HEK293 (cell line): ENCODE measurements at regions not wholly inside any gene's neighbourhood (a gene's known extent, or its start where the extent isn't known, plus 50 kb on each side); places are given as distances from the start of the nearest gene placed in this dataset.

Source experiments
- CTCF ChIA-PET: fragments of 350-600 bp; formaldehyde crosslinking; extraction: SDS; loops from one replicate; lab custom pipeline; 2021; ENCODE audit warnings: antibody characterized with exemption; lab: Yijun Ruan, JAX
- POLR2A ChIA-PET: fragments of 300-600 bp; formaldehyde crosslinking; extraction: SDS; loops from one replicate; lab custom pipeline; 2020; ENCODE audit warnings: antibody characterized with exemption, inconsistent platforms; lab: Yijun Ruan, JAX
- H3K27ac ChIP-seq: fragments of 200-500 bp; sonication (Bioruptor generic); 2 replicates; pipeline ENCODE4 v1.5.1; 2014; ENCODE audit warnings: low read depth, low read length, control low read depth, inconsistent platforms; ENCODE audit errors: extremely low read depth
- H3K36me3 ChIP-seq, 2 experiments: fragments of 200-500 bp in 1 of 2; sonication (Bioruptor generic) in 1 of 2; 1 replicate in 1 of 2; 2 replicates in 1 of 2; pipeline ENCODE4 v1.5.1; 2014 to 2017; ENCODE audit warnings: inconsistent platforms in 2 of 2, low read length in 2 of 2; ENCODE audit not compliant: control insufficient read depth in 2 of 2, insufficient read depth in 1 of 2
- H3K4me1 ChIP-seq: fragments of 200-500 bp; sonication (Bioruptor generic); 2 replicates; pipeline ENCODE4 v1.5.1; 2014; ENCODE audit warnings: mild to moderate bottlenecking, low read length, inconsistent platforms; ENCODE audit not compliant: control insufficient read depth, insufficient read depth
- H3K4me3 ChIP-seq: 2 replicates; pipeline ENCODE4 v1.5.1; 2011; ENCODE audit warnings: low read depth, mild to moderate bottlenecking, control low read depth, low read length, moderate library complexity
- H3K9me3 ChIP-seq: fragments of 200-500 bp; sonication (Bioruptor generic); 2 replicates; pipeline ENCODE4 v1.5.1; 2014; ENCODE audit warnings: low read depth, low read length, inconsistent platforms; ENCODE audit not compliant: control insufficient read depth, insufficient read depth
- GLIS2 ChIP-seq: fragments of 450-650 bp; formaldehyde crosslinking; IDR thresholded peaks from 2 replicates; pipeline ENCODE4 v1.5.1; 2016; ENCODE audit warnings: missing biosample characterization, missing genetic modification characterization
- KLF10 ChIP-seq: fragments of 450-650 bp; IDR thresholded peaks from 2 replicates; pipeline ENCODE4 v1.5.1; 2018; ENCODE audit warnings: missing biosample characterization, mild to moderate bottlenecking, missing genetic modification characterization
- KLF8 ChIP-seq: fragments of 450-650 bp; formaldehyde crosslinking; IDR thresholded peaks from 2 replicates; pipeline ENCODE4 v1.5.1; 2016; ENCODE audit warnings: missing biosample characterization, missing genetic modification characterization
- OVOL3 ChIP-seq: fragments of 450-650 bp; formaldehyde crosslinking; IDR thresholded peaks from 2 replicates; pipeline ENCODE4 v1.5.1; 2016; ENCODE audit warnings: missing biosample characterization, missing genetic modification characterization
- SALL2 ChIP-seq: fragments of 450-650 bp; formaldehyde crosslinking; IDR thresholded peaks from 2 replicates; pipeline ENCODE4 v1.5.0; 2017; ENCODE audit warnings: missing biosample characterization, mild to moderate bottlenecking, missing genetic modification characterization, borderline replicate concordance
- SCRT1 ChIP-seq: fragments of 450-650 bp; formaldehyde crosslinking; IDR thresholded peaks from 2 replicates; pipeline ENCODE4 v1.5.1; 2016; ENCODE audit warnings: missing biosample characterization, missing genetic modification characterization, borderline replicate concordance
- SP7 ChIP-seq: fragments of 450-650 bp; formaldehyde crosslinking; IDR thresholded peaks from 2 replicates; pipeline ENCODE4 v1.5.1; 2016; ENCODE audit warnings: missing biosample characterization, missing genetic modification characterization
- TRIM28 ChIP-seq: IDR thresholded peaks from 2 replicates; pipeline ENCODE4 v1.6.1; 2011; ENCODE audit warnings: low read length, control low read depth, borderline replicate concordance
- ZBTB48 ChIP-seq: fragments of 450-650 bp; formaldehyde crosslinking; IDR thresholded peaks from 2 replicates; pipeline ENCODE4 v1.5.1; 2016; ENCODE audit warnings: missing biosample characterization, missing genetic modification characterization
- ZFHX2 ChIP-seq: fragments of 450-650 bp; formaldehyde crosslinking; conservative IDR thresholded peaks from 2 replicates; pipeline ENCODE4 v1.5.1; 2016; ENCODE audit warnings: missing biosample characterization, missing genetic modification characterization
- ZFP37 ChIP-seq: fragments of 450-650 bp; formaldehyde crosslinking; IDR thresholded peaks from 2 replicates; pipeline ENCODE4 v1.5.1; 2016; ENCODE audit warnings: missing biosample characterization, missing genetic modification characterization
- ZIC2 ChIP-seq: fragments of 450-650 bp; formaldehyde crosslinking; IDR thresholded peaks from 2 replicates; pipeline ENCODE4 v1.5.1; 2016; ENCODE audit warnings: missing biosample characterization, missing genetic modification characterization
- ZNF214 ChIP-seq: fragments of 450-650 bp; formaldehyde crosslinking; IDR thresholded peaks from 2 replicates; pipeline ENCODE4 v1.5.1; 2017; ENCODE audit warnings: missing biosample characterization, mild to moderate bottlenecking, missing genetic modification characterization, borderline replicate concordance
- ZNF239 ChIP-seq: fragments of 450-650 bp; formaldehyde crosslinking; IDR thresholded peaks from 2 replicates; pipeline ENCODE4 v1.5.1; 2016; ENCODE audit warnings: missing biosample characterization, missing genetic modification characterization
- ZNF292 ChIP-seq: fragments of 450-650 bp; formaldehyde crosslinking; IDR thresholded peaks from 2 replicates; pipeline ENCODE4 v1.5.1; 2016; ENCODE audit warnings: low read depth, missing biosample characterization, missing genetic modification characterization, borderline replicate concordance
- ZNF324 ChIP-seq: fragments of 450-650 bp; formaldehyde crosslinking; IDR thresholded peaks from 2 replicates; pipeline ENCODE4 v1.5.1; 2016; ENCODE audit warnings: missing biosample characterization, missing genetic modification characterization
- ZNF350 ChIP-seq: fragments of 450-650 bp; formaldehyde crosslinking; IDR thresholded peaks from 2 replicates; pipeline ENCODE4 v1.5.0; 2017; ENCODE audit warnings: missing biosample characterization, mild to moderate bottlenecking, missing genetic modification characterization
- ZNF37A ChIP-seq: fragments of 450-650 bp; IDR thresholded peaks from 2 replicates; pipeline ENCODE4 v1.5.1; 2018; ENCODE audit warnings: missing biosample characterization, missing genetic modification characterization
- ZNF394 ChIP-seq: fragments of 450-650 bp; formaldehyde crosslinking; IDR thresholded peaks from 2 replicates; pipeline ENCODE4 v1.5.1; 2016; ENCODE audit warnings: missing biosample characterization, missing genetic modification characterization, mild to moderate bottlenecking, moderate library complexity, borderline replicate concordance
- ZNF404 ChIP-seq: fragments of 450-650 bp; formaldehyde crosslinking; IDR thresholded peaks from 2 replicates; pipeline ENCODE4 v1.5.1; 2017; ENCODE audit warnings: missing biosample characterization, missing genetic modification characterization
- ZNF514 ChIP-seq: fragments of 450-650 bp; formaldehyde crosslinking; IDR thresholded peaks from 2 replicates; pipeline ENCODE4 v1.5.1; 2016; ENCODE audit warnings: missing biosample characterization, missing genetic modification characterization
- ZNF558 ChIP-seq: fragments of 450-650 bp; formaldehyde crosslinking; IDR thresholded peaks from 2 replicates; pipeline ENCODE4 v1.5.1; 2016; ENCODE audit warnings: missing biosample characterization, missing genetic modification characterization
- ZNF571 ChIP-seq: fragments of 450-650 bp; formaldehyde crosslinking; IDR thresholded peaks from 2 replicates; pipeline ENCODE4 v1.5.0; 2017; ENCODE audit warnings: missing biosample characterization, missing genetic modification characterization
- ZNF843 ChIP-seq: fragments of 450-650 bp; formaldehyde crosslinking; IDR thresholded peaks from 2 replicates; pipeline ENCODE4 v1.5.1; 2016; ENCODE audit warnings: missing biosample characterization, missing genetic modification characterization
- ZSCAN30 ChIP-seq: fragments of 450-650 bp; IDR thresholded peaks from 2 replicates; pipeline ENCODE4 v1.5.1; 2018; ENCODE audit warnings: missing biosample characterization, mild to moderate bottlenecking, missing genetic modification characterization, moderate library complexity
- TF ChIP-seq, protein P1 (sequence below): fragments of 450-650 bp; formaldehyde crosslinking; IDR thresholded peaks from 2 replicates; pipeline ENCODE4 v1.5.1; 2016; ENCODE audit warnings: missing biosample characterization, missing genetic modification characterization
- TF ChIP-seq, protein P2 (sequence below): sonication (generic); formaldehyde crosslinking; IDR thresholded peaks from 2 replicates; pipeline ENCODE4 v1.8.1; 2022; ENCODE audit warnings: mild to moderate bottlenecking, moderate library complexity, missing genetic modification reagents
- TF ChIP-seq, protein P3 (sequence below): fragments of 450-650 bp; formaldehyde crosslinking; IDR thresholded peaks from 2 replicates; pipeline ENCODE4; 2016; ENCODE audit warnings: missing biosample characterization, missing genetic modification characterization
- TF ChIP-seq, protein P4 (sequence below): fragments of 450-650 bp; formaldehyde crosslinking; IDR thresholded peaks from 2 replicates; pipeline ENCODE4 v1.5.1; 2016; ENCODE audit warnings: missing biosample characterization, missing genetic modification characterization, low read depth
- TF ChIP-seq, protein P5 (sequence below): IDR thresholded peaks from 2 replicates; pipeline ENCODE4 v1.6.1; 2011; ENCODE audit warnings: mild to moderate bottlenecking, low read depth, low read length, borderline replicate concordance

DNA sequence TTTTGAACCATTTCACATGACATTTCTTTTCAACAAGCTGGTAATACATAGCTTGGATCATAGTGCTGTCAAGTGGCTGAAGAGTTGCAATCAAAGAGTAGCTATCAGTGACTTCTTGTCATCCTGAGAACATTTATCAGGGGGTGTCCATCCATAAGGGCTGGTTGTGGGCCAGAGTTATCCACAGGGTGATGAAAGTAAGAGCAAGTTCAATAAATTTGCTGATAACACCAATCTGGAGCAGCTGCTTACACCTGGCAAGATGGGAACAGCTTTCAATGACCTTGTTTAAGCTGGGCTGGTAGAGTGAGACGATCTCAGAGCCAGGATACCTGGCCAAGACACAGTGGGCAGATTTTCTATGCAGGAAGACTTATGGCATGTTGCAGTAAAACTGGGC, 96.3 kb upstream of the IMMP2L start:
- Histone ChIP-seq H3K4me3 (no peak overlapping the region), H3K36me3 (no peaks in the 10 kb centered on the region), H3K27ac (no peak overlapping the region), H3K4me1 (no peaks in the 10 kb centered on the region), H3K9me3 (no peaks in the 10 kb centered on the region)
- POLR2A ChIA-PET = no interaction called here
- TF ChIP-seq ZNF514 (tag by site-specific recombination) (no peak), TRIM28 (no peak), ZNF292 (tag by site-specific recombination) (no peak)
- CTCF ChIA-PET = no interaction called here

DNA sequence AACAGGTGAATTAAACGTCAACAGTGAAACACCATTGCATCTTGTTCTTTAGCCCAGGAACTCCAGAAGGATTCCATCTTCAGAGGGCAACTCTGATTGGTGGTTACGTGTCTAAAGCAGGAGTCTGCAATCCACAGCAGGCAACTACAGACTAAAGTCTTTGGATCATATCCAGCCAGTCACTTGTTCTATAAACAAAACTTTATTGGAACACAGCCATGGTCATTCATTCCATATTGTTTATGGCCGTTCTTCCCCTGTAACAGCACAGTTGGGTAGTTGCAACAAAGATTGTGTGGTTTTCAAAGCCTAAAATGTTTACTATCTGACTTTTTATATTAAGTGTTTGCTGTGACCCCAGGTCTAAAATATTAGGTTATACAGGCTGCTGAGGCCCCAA, 94.7 kb upstream of the IMMP2L start:
- ChIA-PET POLR2A (no interaction called here), CTCF (no interaction called here)
- Histone ChIP-seq H3K36me3 (no peaks in the 10 kb centered on the region), H3K9me3 (no peaks in the 10 kb centered on the region), H3K4me3 (no peak overlapping the region), H3K27ac (no peak overlapping the region), H3K4me1 (no peaks in the 10 kb centered on the region)
- TF ChIP-seq ZNF214 = no peak
- no peak for TF ChIP-seq ZNF571 (tag by site-specific recombination)
- no peak for TF ChIP-seq ZSCAN30
- TF ChIP-seq ZIC2 (tag by site-specific recombination) = no peak
- TF ChIP-seq GLIS2 = no peak
- TF ChIP-seq SP7 = no peak
- TF ChIP-seq ZNF404 (tag by site-specific recombination) = no peak
- no peak for TF ChIP-seq ZNF239 (tag by site-specific recombination)
- TF ChIP-seq, protein P1, sequence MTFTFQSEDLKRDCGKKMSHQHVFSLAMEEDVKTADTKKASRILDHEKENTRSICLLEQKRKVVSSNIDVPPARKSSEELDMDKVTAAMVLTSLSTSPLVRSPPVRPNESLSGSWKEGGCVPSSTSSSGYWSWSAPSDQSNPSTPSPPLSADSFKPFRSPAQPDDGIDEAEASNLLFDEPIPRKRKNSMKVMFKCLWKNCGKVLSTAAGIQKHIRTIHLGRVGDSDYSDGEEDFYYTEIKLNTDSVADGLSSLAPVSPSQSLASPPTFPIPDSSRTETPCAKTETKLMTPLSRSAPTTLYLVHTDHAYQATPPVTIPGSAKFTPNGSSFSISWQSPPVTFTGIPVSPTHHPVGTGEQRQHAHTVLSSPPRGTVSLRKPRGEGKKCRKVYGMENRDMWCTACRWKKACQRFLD (tag by site-specific recombination) = no peak
- no peak for TF ChIP-seq ZBTB48

DNA sequence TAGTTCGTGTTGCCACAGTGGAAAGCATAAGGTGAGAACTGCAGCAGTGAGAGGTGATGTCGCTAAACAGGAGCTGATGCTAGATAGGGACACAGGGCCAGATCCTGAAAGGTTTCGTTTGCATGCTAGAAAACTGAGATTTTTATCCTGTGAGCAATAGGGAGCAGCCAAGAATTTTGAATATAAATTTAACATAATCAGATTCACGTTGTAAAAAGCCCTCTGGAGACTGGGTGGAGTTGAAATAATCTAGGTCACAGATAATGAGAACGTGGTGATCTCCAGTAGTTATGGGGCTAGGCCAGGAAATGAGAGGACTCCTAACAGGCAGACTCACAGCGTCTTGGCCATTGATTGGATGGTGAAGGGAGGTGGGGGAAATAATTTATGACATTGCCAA, 92.1 kb upstream of the IMMP2L start:
- no peak overlapping the region for H3K27ac ChIP-seq
- CTCF ChIA-PET = no interaction called here
- POLR2A ChIA-PET = no interaction called here
- H3K36me3 ChIP-seq = no peaks in the 10 kb centered on the region
- no peak overlapping the region for H3K4me3 ChIP-seq
- H3K9me3 ChIP-seq = no peaks in the 10 kb centered on the region
- TF ChIP-seq KLF8 (tag by site-specific recombination) (no peak), OVOL3 (tag by site-specific recombination) (no peak), ZNF350 (tag by site-specific recombination) (no peak), ZNF37A (tag by site-specific recombination) (no peak), ZNF324 (no peak), ZNF394 (no peak), ZFP37 (tag by site-specific recombination) (no peak), ZNF843 (tag by site-specific recombination) (no peak), ZFHX2 (tag by site-specific recombination) (no peak), SCRT1 (no peak), ZNF558 (tag by site-specific recombination) (no peak), SALL2 (tag by site-specific recombination) (no peak), KLF10 (tag by site-specific recombination) (no peak)
- TF ChIP-seq, protein P2, sequence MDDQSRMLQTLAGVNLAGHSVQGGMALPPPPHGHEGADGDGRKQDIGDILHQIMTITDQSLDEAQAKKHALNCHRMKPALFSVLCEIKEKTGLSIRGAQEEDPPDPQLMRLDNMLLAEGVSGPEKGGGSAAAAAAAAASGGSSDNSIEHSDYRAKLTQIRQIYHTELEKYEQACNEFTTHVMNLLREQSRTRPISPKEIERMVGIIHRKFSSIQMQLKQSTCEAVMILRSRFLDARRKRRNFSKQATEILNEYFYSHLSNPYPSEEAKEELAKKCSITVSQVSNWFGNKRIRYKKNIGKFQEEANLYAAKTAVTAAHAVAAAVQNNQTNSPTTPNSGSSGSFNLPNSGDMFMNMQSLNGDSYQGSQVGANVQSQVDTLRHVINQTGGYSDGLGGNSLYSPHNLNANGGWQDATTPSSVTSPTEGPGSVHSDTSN = no peak
- TF ChIP-seq, protein P3, sequence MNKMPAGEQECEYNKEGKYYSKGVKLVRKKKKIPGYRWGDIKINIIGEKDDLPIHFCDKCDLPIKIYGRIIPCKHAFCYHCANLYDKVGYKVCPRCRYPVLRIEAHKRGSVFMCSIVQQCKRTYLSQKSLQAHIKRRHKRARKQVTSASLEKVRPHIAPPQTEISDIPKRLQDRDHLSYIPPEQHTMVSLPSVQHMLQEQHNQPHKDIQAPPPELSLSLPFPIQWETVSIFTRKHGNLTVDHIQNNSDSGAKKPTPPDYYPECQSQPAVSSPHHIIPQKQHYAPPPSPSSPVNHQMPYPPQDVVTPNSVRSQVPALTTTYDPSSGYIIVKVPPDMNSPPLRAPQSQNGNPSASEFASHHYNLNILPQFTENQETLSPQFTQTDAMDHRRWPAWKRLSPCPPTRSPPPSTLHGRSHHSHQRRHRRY (tag by site-specific recombination) = no peak
- TF ChIP-seq, protein P4, sequence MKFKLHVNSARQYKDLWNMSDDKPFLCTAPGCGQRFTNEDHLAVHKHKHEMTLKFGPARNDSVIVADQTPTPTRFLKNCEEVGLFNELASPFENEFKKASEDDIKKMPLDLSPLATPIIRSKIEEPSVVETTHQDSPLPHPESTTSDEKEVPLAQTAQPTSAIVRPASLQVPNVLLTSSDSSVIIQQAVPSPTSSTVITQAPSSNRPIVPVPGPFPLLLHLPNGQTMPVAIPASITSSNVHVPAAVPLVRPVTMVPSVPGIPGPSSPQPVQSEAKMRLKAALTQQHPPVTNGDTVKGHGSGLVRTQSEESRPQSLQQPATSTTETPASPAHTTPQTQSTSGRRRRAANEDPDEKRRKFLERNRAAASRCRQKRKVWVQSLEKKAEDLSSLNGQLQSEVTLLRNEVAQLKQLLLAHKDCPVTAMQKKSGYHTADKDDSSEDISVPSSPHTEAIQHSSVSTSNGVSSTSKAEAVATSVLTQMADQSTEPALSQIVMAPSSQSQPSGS (tag by site-specific recombination) = no peak
- TF ChIP-seq, protein P5, sequence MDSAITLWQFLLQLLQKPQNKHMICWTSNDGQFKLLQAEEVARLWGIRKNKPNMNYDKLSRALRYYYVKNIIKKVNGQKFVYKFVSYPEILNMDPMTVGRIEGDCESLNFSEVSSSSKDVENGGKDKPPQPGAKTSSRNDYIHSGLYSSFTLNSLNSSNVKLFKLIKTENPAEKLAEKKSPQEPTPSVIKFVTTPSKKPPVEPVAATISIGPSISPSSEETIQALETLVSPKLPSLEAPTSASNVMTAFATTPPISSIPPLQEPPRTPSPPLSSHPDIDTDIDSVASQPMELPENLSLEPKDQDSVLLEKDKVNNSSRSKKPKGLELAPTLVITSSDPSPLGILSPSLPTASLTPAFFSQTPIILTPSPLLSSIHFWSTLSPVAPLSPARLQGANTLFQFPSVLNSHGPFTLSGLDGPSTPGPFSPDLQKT = no peak
- H3K4me1 ChIP-seq = no peaks in the 10 kb centered on the region
